ENCODE measurements at regions not wholly inside any gene's neighbourhood (a gene's known extent, or its start where the extent isn't known, plus 50 kb on each side); places are given as distances from the start of the nearest gene placed in this dataset.

GRCh38 chr5:160904591-160904990 lies 52.6 kb upstream of the ATP10B start:
- TF ChIP-seq, protein P1, sequence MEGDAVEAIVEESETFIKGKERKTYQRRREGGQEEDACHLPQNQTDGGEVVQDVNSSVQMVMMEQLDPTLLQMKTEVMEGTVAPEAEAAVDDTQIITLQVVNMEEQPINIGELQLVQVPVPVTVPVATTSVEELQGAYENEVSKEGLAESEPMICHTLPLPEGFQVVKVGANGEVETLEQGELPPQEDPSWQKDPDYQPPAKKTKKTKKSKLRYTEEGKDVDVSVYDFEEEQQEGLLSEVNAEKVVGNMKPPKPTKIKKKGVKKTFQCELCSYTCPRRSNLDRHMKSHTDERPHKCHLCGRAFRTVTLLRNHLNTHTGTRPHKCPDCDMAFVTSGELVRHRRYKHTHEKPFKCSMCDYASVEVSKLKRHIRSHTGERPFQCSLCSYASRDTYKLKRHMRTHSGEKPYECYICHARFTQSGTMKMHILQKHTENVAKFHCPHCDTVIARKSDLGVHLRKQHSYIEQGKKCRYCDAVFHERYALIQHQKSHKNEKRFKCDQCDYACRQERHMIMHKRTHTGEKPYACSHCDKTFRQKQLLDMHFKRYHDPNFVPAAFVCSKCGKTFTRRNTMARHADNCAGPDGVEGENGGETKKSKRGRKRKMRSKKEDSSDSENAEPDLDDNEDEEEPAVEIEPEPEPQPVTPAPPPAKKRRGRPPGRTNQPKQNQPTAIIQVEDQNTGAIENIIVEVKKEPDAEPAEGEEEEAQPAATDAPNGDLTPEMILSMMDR (IDR thresholded peaks at IDR 0.05), result no peak
- TF ChIP-seq POLR2A (IDR thresholded peaks at IDR 0.05), result no peak

Data from lower leg skin (tissue), 3 donors.